ENCODE measurements at regions not wholly inside any gene's neighbourhood (a gene's known extent, or its start where the extent isn't known, plus 50 kb on each side); places are given as distances from the start of the nearest gene placed in this dataset.
"Not testable (repeated sequence)": the region's sequence is repeated elsewhere in the genome, so short reads cannot be mapped to it uniquely, and the experiment has no call there.

DNA sequence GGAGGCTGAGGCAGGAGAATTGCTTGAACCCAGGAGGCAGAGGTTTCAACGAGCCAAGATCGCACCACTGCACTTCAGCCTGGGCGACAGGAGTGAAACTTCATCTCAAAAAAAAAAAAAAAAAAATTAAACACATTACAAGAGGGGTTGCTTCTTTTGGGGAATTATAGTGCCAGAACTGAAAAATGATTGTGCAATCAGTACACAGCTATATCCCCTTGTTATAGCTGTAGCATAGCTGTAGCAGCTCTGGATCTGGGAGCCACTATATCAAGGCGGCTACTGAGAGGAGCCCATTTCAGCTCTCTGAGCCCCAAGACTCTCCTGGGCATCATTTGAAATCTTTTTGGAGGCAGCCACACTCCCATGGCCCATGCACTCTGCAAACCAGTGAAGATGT lies 334.3 kb downstream of the TFAP2A start:
- DNase-seq (ENCODE audit: low read depth): no peak
- H3K4me3 ChIP-seq (ENCODE audit: control insufficient read depth, low read depth, low read length): no peak overlapping the region
- TF ChIP-seq, protein P1, sequence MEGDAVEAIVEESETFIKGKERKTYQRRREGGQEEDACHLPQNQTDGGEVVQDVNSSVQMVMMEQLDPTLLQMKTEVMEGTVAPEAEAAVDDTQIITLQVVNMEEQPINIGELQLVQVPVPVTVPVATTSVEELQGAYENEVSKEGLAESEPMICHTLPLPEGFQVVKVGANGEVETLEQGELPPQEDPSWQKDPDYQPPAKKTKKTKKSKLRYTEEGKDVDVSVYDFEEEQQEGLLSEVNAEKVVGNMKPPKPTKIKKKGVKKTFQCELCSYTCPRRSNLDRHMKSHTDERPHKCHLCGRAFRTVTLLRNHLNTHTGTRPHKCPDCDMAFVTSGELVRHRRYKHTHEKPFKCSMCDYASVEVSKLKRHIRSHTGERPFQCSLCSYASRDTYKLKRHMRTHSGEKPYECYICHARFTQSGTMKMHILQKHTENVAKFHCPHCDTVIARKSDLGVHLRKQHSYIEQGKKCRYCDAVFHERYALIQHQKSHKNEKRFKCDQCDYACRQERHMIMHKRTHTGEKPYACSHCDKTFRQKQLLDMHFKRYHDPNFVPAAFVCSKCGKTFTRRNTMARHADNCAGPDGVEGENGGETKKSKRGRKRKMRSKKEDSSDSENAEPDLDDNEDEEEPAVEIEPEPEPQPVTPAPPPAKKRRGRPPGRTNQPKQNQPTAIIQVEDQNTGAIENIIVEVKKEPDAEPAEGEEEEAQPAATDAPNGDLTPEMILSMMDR (conservative IDR thresholded peaks at IDR 0.05; ENCODE audit: control insufficient read depth, insufficient read depth, low read depth, low read length): no peak

DNA sequence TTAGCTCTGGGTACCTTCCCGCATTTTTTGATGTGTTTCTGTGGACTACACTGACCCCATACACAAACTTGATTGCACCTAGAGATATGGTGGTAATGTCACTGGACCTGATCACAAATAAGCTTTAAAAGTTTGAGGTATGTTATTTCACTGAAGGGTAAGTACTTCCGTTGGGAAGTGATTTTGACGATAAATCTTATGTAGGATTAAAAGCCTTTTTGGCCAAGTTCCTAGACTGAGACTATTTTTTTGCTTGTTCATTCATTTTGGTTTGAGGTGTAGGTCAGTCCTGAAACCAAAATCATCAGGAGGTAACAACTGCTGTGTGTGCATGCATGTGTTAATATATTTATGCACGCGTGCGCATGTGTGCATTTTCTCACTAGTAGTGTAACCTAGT lies 336.3 kb downstream of the TFAP2A start:
- no peak for DNase-seq (ENCODE audit: low read depth)
- H3K4me3 ChIP-seq (ENCODE audit: control insufficient read depth, low read depth, low read length): no peak overlapping the region
- TF ChIP-seq, protein P1 (conservative IDR thresholded peaks at IDR 0.05; ENCODE audit: control insufficient read depth, insufficient read depth, low read depth, low read length): no peak

DNA sequence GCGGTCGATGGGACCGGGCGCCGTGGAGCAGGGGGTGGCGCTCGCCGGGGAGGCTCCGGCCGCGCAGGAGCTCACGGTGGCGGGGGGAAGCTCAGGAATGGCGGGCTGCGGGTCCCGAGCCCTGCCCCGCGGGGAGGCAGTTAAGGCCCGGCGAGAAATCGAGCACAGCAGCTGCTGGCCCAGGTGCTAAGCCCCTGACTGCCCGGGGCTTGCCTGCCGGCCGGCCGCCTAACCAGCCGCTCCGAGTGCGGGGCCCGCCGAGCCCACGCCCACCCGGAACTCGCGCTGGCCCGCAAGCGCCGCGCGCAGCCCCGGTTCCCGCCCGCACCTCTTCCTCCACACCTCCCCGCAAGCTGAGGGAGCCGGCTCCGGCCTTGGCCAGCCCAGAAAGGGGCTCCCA lies 340.1 kb downstream of the TFAP2A start:
- H3K4me3 ChIP-seq (ENCODE audit: control insufficient read depth, low read depth, low read length); DNase-seq (ENCODE audit: low read depth): not testable (repeated sequence)

DNA sequence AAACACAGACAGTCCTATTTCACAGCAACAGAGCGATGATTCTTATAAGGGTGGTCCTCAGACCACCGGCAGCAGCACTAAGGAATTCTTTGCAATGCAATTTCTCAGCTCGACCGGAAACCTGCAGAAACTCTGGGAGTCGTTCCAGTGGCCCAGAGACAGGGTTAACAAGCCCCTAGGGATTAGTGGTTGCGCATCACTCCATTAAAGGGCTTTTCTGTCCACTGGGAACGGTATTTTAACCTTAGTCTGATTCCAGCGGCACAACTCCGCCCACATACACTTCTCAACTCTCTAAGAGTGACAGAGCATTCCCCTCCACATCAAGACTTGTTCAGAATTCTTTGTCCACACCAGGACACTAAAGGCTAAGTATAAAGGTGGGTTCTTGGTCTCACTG lies 341.5 kb downstream of the TFAP2A start:
- no peak overlapping the region for H3K4me3 ChIP-seq (ENCODE audit: control insufficient read depth, low read depth, low read length)
- no peak for DNase-seq (ENCODE audit: low read depth)
- TF ChIP-seq, protein P1 (conservative IDR thresholded peaks at IDR 0.05; ENCODE audit: control insufficient read depth, insufficient read depth, low read depth, low read length): no peak

DNA sequence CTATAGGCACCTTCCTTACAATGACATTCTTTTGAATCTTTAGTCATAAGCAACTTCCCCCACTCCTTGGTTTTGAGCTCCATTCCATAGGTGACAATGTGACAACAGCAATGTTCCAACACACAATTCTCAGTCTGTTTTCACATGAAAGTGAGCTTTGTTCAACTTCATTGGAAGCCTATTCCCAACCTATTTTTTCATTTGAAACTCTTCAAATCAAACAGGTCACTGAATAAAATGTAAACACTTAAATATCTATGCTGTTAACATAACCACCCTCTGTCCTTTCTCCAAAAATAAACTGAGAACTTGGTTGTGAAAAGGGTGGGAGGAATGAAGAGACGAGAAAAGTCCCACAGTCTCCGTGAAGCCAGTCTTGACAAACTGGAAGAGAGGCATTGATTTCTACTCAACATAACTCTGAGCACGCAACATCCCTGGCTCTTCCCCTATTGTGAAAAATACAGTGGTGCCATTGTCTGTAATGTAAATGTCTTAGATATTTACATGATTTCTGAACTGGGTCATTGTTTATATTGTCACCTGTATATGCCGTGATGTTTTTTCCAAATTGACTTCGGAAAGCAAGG lies 343.1 kb downstream of the TFAP2A start:
- TF ChIP-seq, protein P1 (conservative IDR thresholded peaks at IDR 0.05; ENCODE audit: control insufficient read depth, insufficient read depth, low read depth, low read length): no peak
- no peak for DNase-seq (ENCODE audit: low read depth)

DNA sequence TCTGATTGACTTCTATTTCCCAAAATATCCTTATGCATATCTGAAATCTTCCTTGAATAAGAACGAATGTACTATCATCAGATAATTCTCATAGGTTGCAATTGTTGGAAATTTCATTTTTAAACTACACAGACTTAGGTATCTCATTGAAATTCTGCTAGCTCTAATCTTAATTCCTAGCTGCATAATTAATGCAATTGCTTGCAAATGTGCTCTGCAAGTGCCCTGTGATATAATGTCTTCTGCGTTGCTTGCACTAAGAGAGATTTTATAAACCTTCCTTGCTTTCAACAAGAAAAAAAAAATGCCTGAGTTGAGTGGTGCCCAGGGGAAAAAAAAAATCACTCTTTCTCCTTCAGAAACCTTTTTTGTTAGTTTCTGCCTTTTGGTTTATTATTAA lies 354.9 kb downstream of the TFAP2A start:
- H3K4me3 ChIP-seq (ENCODE audit: control insufficient read depth, low read depth, low read length): no peak overlapping the region
- TF ChIP-seq, protein P1 (conservative IDR thresholded peaks at IDR 0.05; ENCODE audit: control insufficient read depth, insufficient read depth, low read depth, low read length): no peak
- DNase-seq (ENCODE audit: low read depth): no peak

More for the DNA sequence above, 343.1 kb downstream of the TFAP2A start:
- no peak overlapping the region for H3K4me3 ChIP-seq (ENCODE audit: control insufficient read depth, low read depth, low read length)

DNA sequence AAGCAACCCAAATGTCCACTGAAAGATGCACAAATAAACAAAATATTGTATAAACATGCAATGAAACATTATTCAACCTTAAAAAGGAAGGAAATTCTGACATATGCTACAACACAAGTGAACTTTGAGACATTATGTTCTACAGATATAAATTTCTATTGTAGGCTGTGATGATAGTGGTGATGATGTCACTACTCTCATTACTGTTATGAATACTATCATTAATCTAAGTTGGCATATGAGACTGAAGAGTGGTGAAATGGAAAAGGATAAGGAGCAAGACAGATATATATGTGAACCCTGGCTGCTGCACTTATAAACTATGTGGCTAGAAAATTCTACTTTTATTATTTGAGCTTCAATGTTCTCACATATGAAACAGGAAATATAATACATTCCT lies 360.2 kb downstream of the TFAP2A start:
- no peak overlapping the region for H3K4me3 ChIP-seq (ENCODE audit: control insufficient read depth, low read depth, low read length)
- TF ChIP-seq, protein P1 (conservative IDR thresholded peaks at IDR 0.05; ENCODE audit: control insufficient read depth, insufficient read depth, low read depth, low read length): no peak
- DNase-seq (ENCODE audit: low read depth): no peak
